Neural cell (in vitro differentiated cells): ENCODE measurements at regions not wholly inside any gene's neighbourhood (a gene's known extent, or its start where the extent isn't known, plus 50 kb on each side); places are given as distances from the start of the nearest gene placed in this dataset.

Experiments
- CTCF ChIP-seq: fragments of 450-650 bp; IDR thresholded peaks from 2 replicates; pipeline ENCODE4 v1.5.1; 2014; ENCODE audit warnings: antibody characterized with exemption, mild to moderate bottlenecking, moderate library complexity; ENCODE audit not compliant: poor library complexity, severe bottlenecking
- EP300 ChIP-seq: fragments of 450-650 bp; conservative IDR thresholded peaks from 2 replicates; pipeline ENCODE4 v1.6.1; 2014; ENCODE audit warnings: antibody characterized with exemption, mild to moderate bottlenecking, moderate library complexity; ENCODE audit not compliant: poor library complexity, severe bottlenecking
- EZH2 ChIP-seq: fragments of 200-600, 300-800 bp; shearing (Covaris generic), sonication (generic); IDR thresholded peaks from 2 replicates; pipeline ENCODE4 v1.6.1; 2014; ENCODE audit warnings: antibody characterized with exemption, low read length, borderline replicate concordance, mild to moderate bottlenecking; ENCODE audit not compliant: insufficient read depth, poor library complexity, severe bottlenecking
- POLR2AphosphoS5 ChIP-seq: IDR thresholded peaks from 2 replicates; pipeline ENCODE4 v1.6.1; 2012
- REST ChIP-seq: IDR thresholded peaks from 2 replicates; pipeline ENCODE4 v1.6.1; 2012; ENCODE audit warnings: borderline replicate concordance
- SMC3 ChIP-seq: fragments of 450-650 bp; conservative IDR thresholded peaks from 2 replicates; pipeline ENCODE4 v1.6.1; 2014; ENCODE audit warnings: antibody characterized with exemption, mild to moderate bottlenecking, moderate library complexity; ENCODE audit not compliant: poor library complexity

DNA sequence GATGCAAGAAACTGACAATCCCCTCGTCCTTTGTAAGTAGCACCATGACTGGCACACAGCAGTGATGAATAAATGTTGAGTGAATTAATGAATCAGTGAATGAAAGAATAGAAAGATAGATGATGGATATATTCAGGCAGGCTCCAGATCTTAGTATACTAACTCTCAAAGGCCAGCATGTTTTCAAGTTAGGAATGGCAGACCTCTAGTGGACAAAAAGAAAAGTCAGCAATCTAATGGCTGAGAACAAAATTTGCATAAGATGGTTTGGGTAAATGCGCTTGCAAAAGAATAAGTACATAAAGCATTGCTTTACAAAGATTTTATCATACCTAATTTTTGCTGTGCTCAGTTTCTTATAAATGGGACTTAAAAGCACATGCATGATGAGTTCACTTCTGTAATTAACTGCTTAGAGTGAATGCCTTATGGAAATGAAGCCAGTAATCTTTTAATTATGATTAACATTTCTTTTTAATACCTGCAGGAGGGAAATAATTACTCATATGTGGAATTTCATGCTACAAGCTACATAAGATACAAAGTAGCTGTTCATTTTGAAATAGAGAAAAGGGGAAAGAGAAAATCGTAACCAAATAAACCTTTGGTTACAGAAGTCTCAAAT is 126.9 kb upstream of the GPRIN3 start:
- TF ChIP-seq CTCF (peak; percentile 84), POLR2AphosphoS5 (no peak), EZH2 (no peak), EP300 (no peak), SMC3 (peak; percentile 85), REST (no peak)
